ENCODE measurements at regions not wholly inside any gene's neighbourhood (a gene's known extent, or its start where the extent isn't known, plus 50 kb on each side); places are given as distances from the start of the nearest gene placed in this dataset.

DNA sequence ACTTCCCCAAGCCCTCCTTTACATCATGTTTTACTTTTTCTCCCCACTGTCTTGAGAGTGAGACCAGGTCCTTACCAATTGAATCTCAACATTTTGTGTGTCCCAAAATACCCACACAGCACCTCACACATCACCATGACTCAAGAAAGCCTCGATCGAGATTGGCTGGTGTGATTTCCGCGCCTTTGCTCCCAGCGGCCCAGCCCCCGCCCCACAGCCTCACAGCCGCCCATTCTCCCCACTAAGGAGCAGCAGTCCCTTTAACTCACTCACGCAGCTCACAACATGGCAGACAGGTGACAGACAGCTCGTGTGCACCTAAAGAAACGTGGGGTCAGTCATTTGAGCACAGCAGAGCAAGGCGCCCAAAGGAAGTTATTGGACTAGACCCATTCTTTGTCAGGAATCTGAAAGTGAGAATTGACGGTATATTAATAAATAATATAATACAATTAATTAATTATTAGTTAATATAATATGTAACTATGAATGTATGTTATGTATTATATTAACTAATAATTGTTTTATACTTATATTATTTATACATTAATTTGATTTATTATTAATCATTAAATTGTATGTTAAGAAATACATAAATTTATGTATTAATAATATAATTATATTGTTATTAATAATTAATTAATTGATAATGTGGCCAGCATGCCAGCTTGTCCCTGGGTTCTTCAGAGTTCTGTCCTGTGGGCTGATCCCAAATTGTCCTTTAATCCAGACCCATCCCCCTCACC lies 204.9 kb upstream of the RNF32 start:
- TF ChIP-seq, protein P1, sequence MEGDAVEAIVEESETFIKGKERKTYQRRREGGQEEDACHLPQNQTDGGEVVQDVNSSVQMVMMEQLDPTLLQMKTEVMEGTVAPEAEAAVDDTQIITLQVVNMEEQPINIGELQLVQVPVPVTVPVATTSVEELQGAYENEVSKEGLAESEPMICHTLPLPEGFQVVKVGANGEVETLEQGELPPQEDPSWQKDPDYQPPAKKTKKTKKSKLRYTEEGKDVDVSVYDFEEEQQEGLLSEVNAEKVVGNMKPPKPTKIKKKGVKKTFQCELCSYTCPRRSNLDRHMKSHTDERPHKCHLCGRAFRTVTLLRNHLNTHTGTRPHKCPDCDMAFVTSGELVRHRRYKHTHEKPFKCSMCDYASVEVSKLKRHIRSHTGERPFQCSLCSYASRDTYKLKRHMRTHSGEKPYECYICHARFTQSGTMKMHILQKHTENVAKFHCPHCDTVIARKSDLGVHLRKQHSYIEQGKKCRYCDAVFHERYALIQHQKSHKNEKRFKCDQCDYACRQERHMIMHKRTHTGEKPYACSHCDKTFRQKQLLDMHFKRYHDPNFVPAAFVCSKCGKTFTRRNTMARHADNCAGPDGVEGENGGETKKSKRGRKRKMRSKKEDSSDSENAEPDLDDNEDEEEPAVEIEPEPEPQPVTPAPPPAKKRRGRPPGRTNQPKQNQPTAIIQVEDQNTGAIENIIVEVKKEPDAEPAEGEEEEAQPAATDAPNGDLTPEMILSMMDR (IDR thresholded peaks at IDR 0.05): no peak
- no peak for TF ChIP-seq POLR2A (IDR thresholded peaks at IDR 0.05)

Data from thyroid gland (tissue), 4 donors.